ENCODE measurements at regions not wholly inside any gene's neighbourhood (a gene's known extent, or its start where the extent isn't known, plus 50 kb on each side); places are given as distances from the start of the nearest gene placed in this dataset.

DNA sequence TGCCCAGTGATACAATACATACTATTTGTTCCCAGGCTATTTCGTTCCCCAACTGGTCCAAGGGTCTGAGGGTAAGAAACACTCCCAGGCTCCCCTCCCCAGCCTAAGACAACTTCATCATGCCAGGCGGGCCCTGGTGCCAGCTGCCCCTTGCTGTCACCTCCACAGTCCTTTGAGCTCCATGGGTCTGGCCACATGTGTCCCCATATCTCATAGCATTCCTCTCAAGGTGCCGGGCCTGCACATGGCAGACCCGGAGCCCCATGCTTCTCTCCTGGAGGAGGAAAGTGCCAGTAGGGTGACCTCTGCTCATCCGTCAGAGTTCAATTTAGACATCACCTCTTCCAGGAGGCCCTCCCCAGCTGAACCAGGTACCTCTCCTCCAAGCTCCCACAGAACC is 120.5 kb downstream of the C5orf15 start:
- TF ChIP-seq, protein P1, sequence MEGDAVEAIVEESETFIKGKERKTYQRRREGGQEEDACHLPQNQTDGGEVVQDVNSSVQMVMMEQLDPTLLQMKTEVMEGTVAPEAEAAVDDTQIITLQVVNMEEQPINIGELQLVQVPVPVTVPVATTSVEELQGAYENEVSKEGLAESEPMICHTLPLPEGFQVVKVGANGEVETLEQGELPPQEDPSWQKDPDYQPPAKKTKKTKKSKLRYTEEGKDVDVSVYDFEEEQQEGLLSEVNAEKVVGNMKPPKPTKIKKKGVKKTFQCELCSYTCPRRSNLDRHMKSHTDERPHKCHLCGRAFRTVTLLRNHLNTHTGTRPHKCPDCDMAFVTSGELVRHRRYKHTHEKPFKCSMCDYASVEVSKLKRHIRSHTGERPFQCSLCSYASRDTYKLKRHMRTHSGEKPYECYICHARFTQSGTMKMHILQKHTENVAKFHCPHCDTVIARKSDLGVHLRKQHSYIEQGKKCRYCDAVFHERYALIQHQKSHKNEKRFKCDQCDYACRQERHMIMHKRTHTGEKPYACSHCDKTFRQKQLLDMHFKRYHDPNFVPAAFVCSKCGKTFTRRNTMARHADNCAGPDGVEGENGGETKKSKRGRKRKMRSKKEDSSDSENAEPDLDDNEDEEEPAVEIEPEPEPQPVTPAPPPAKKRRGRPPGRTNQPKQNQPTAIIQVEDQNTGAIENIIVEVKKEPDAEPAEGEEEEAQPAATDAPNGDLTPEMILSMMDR (conservative IDR thresholded peaks at IDR 0.05 in 1 of 2, IDR thresholded peaks at IDR 0.05 in 1 of 2; ENCODE audit: extremely low read depth in 1 of 2, insufficient read depth in 1 of 2, low read depth in 1 of 2, low read length in 2 of 2), result no peak
- no peak for TF ChIP-seq EZH2 (IDR thresholded peaks at IDR 0.05; ENCODE audit: borderline replicate concordance, low read length)
